Uterus (tissue), 3 donors: ENCODE measurements at regions not wholly inside any gene's neighbourhood (a gene's known extent, or its start where the extent isn't known, plus 50 kb on each side); places are given as distances from the start of the nearest gene placed in this dataset.

Source experiments
- DNase-seq, 2 donors: peaks; one replicate each; pipeline ENCODE4 v3.0.0-alpha.2; 2019 to 2020
- H3K27ac ChIP-seq, 2 donors: fragments of 200-600 bp; sonication (generic); 1 replicate in 1 of 2; 2 replicates in 1 of 2; pipeline ENCODE4 v1.5.1; 2016 to 2018
- H3K27me3 ChIP-seq, 2 donors: fragments of 200-600 bp; sonication (generic); one replicate each; pipeline ENCODE4 v1.5.1; 2018 to 2019; ENCODE audit warnings: control low read depth in 1 of 2
- H3K36me3 ChIP-seq, 2 donors: fragments of 200-600 bp; sonication (generic); one replicate each; pipeline ENCODE4 v1.5.1; 2019; ENCODE audit warnings: control low read depth in 1 of 2
- H3K4me1 ChIP-seq, 2 donors: fragments of 200-600 bp; sonication (generic); one replicate each; pipeline ENCODE4 v1.5.1; 2018 to 2019; ENCODE audit warnings: control low read depth in 1 of 2
- H3K4me3 ChIP-seq, 2 donors: fragments of 200-600 bp; sonication (generic); 1 replicate in 1 of 2; 2 replicates in 1 of 2; pipeline ENCODE4 v1.5.1; 2018 to 2019; ENCODE audit warnings: mild to moderate bottlenecking in 1 of 2
- H3K9me3 ChIP-seq, 2 donors: fragments of 200-600 bp; sonication (generic); one replicate each; pipeline ENCODE4 v1.5.1; 2019; ENCODE audit warnings: control low read depth in 1 of 2
- CTCF ChIP-seq, 4 experiments: fragments of 200-600 bp in 2 of 4; fragments of 450-650 bp in 2 of 4; sonication (generic) in 2 of 4; IDR thresholded peaks; one replicate each; pipeline ENCODE4 v1.5.1; 2016 to 2019; ENCODE audit warnings: antibody characterized with exemption in 4 of 4, mild to moderate bottlenecking in 2 of 4, moderate library complexity in 1 of 4
- POLR2A ChIP-seq, 2 donors: fragments of 450-650 bp; IDR thresholded peaks; one replicate each; pipeline ENCODE4 v1.6.1; 2016; ENCODE audit warnings: antibody characterized with exemption in 2 of 2, mild to moderate bottlenecking in 1 of 2, moderate library complexity in 1 of 2
- intact Hi-C: fragments of 100-400 bp; cut with DNase I; formaldehyde crosslinking; loops from one replicate; pipeline ENCODE4 v1.15.1; 2023; ENCODE audit warnings: low total_unique reads
- donor health status: DM: yes; HTN: yes; CAD: no.

- H3K9me3 ChIP-seq, result no peaks in the 10 kb centered on the region
- H3K27me3 ChIP-seq, result no peaks in the 10 kb centered on the region
- intact Hi-C loops, result no loop called here
- no peak overlapping the region for H3K4me3 ChIP-seq
- no peak for DNase-seq
- no peaks in the 10 kb centered on the region for H3K36me3 ChIP-seq
- TF ChIP-seq POLR2A (IDR thresholded peaks at IDR 0.05) (no peak), CTCF (IDR thresholded peaks at IDR 0.05) (no peak)
- H3K27ac ChIP-seq, result peak overlapping the region; percentile 57 to 75
- H3K4me1 ChIP-seq, result peaks cover 0 to 6% of the 10 kb centered on the region in 2 donors
Measured at GRCh38 chr6:168162366-168162765, 83.4 kb upstream of the FRMD1 start.

- no peak for TF ChIP-seq POLR2A (IDR thresholded peaks at IDR 0.05)
- TF ChIP-seq CTCF (IDR thresholded peaks at IDR 0.05), result no peak
- peaks cover under 1 to 6% of the 10 kb centered on the region in 2 donors for H3K4me1 ChIP-seq
- no peaks in the 10 kb centered on the region for H3K27me3 ChIP-seq
- DNase-seq, result no peak
- intact Hi-C loops, result no loop called here
- H3K27ac ChIP-seq, result no peak overlapping the region
- no peaks in the 10 kb centered on the region for H3K9me3 ChIP-seq
- no peaks in the 10 kb centered on the region for H3K36me3 ChIP-seq
- H3K4me3 ChIP-seq, result no peak overlapping the region
Measured at GRCh38 chr6:168161371-168161750, 82.3 kb upstream of the FRMD1 start.

- no peaks in the 10 kb centered on the region for H3K36me3 ChIP-seq
- H3K4me3 ChIP-seq, result no peak overlapping the region
- TF ChIP-seq CTCF (IDR thresholded peaks at IDR 0.05) (no peak), POLR2A (IDR thresholded peaks at IDR 0.05) (no peak)
- no peak for DNase-seq
- no peaks in the 10 kb centered on the region for H3K9me3 ChIP-seq
- H3K27me3 ChIP-seq, result no peaks in the 10 kb centered on the region
- intact Hi-C loops, result no loop called here
- H3K27ac ChIP-seq, result no peak overlapping the region
- peaks cover 5 to 6% of the 10 kb centered on the region in 2 donors for H3K4me1 ChIP-seq
Measured at GRCh38 chr6:168160506-168161370, 81.7 kb upstream of the FRMD1 start.

- Histone ChIP-seq H3K4me1 (peaks cover 5 to 6% of the 10 kb centered on the region in 2 donors), H3K9me3 (no peaks in the 10 kb centered on the region), H3K27ac (no peak overlapping the region), H3K36me3 (no peaks in the 10 kb centered on the region), H3K27me3 (no peaks in the 10 kb centered on the region), H3K4me3 (no peak overlapping the region)
- no peak for TF ChIP-seq CTCF (IDR thresholded peaks at IDR 0.05)
- no peak for TF ChIP-seq POLR2A (IDR thresholded peaks at IDR 0.05)
- intact Hi-C loops, result loop anchor here (10.0 kb wide), 1 partner anchor 195 kb away; no protein-coding TSS in a partner anchor
- no peak for DNase-seq
Measured at GRCh38 chr6:168159506-168159905, 80.5 kb upstream of the FRMD1 start.

GRCh38 chr6:168158980-168159349 is 80.0 kb upstream of the FRMD1 start:
- Histone ChIP-seq H3K9me3 (no peaks in the 10 kb centered on the region), H3K4me1 (peaks cover 5 to 6% of the 10 kb centered on the region in 2 donors), H3K4me3 (no peak overlapping the region), H3K27me3 (no peaks in the 10 kb centered on the region), H3K36me3 (no peaks in the 10 kb centered on the region), H3K27ac (no peak overlapping the region)
- intact Hi-C loops, result loop anchor here (10.0 kb wide), 1 partner anchor 196 kb away; no protein-coding TSS in a partner anchor
- TF ChIP-seq POLR2A (IDR thresholded peaks at IDR 0.05) (no peak), CTCF (IDR thresholded peaks at IDR 0.05) (no peak)
- DNase-seq, result no peak
